GM18502 (cell line): ENCODE measurements at regions not wholly inside any gene's neighbourhood (a gene's known extent, or its start where the extent isn't known, plus 50 kb on each side); places are given as distances from the start of the nearest gene placed in this dataset.
"Not testable (repeated sequence)": the region's sequence is repeated elsewhere in the genome, so short reads cannot be mapped to it uniquely, and the experiment has no call there.

Experiments
- ATAC-seq: cut with Tn5 transposase; IDR thresholded peaks from one replicate; pipeline ENCODE4 v1.9.1; 2021; ENCODE audit warnings: mild to moderate bottlenecking; ENCODE audit not compliant: unreplicated experiment, poor library complexity

DNA sequence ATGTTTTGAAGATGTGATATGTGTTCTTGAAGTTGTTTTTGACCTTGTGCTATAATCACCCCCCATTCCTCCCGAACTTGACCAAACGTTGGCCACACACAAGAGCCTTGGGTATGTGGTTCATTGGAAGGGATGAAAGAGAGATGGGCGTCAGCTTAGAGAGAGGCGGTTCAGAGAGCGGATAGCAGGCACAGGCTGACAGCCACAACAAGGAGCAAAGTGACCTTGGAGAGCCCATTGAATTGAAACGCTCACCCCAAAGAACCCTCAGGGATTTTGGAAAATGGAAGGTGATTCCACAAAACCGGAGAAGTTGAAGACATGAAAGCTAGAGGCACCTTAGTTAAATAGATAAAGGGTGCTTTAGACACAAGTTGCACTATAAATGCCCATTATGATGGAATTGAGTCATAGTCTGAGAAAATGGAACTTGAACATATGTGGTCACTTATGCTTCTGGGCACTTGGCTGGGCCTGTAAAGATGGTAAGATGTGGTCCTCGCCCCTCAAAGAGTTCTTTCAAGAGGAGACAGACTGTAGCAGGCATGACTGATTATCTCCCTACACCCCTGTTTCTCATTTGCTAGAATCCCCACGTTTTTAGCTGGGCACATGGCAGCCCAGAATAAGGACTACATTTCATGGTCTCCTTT is 188.5 kb upstream of the HAAO start:
- no peak for ATAC-seq

GRCh38 chr2:42979870-42980763 is 187.7 kb upstream of the HAAO start:
- no peak for ATAC-seq

- ATAC-seq = no peak
Measured at GRCh38 chr2:42979416-42979869, 187.1 kb upstream of the HAAO start.

- ATAC-seq = no peak
Measured at GRCh38 chr2:42978887-42979415, 186.6 kb upstream of the HAAO start.

DNA sequence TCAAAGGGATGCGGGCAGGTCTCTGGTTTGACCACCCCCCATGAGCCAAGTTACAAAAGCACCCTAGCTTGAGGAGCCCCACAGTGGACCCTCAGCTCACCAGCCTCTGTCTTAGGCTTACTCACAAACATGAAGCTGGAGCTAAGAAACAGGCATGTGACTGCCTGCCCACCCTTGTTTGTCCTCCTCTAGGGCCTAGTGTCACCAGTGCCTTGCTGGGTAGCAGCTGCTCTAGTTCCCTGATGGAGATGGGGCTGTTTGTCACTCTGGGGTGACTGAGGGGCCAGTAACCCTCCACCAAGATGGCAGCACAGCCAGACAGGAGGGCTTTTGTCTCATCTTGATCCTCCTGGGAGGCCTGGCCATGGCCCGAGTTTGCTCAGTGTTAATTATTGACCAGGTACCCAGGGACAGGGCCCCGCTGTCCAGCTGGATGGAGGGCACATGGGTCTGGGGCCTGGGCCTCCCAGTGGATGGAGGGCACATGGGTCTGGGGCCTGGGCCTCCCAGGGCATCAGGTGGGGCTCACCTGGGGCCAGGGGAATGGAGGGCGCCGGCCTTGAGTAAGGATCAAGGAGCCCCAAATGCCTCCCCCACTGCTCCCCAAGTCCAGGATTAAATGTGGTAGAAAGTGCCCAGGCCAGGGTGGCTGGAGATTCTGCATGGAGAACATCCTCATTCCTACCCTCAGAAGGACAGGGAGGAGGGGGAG is 185.9 kb upstream of the HAAO start:
- no peak for ATAC-seq

- no peak for ATAC-seq
Measured at GRCh38 chr2:42977270-42978174, 185.1 kb upstream of the HAAO start.

DNA sequence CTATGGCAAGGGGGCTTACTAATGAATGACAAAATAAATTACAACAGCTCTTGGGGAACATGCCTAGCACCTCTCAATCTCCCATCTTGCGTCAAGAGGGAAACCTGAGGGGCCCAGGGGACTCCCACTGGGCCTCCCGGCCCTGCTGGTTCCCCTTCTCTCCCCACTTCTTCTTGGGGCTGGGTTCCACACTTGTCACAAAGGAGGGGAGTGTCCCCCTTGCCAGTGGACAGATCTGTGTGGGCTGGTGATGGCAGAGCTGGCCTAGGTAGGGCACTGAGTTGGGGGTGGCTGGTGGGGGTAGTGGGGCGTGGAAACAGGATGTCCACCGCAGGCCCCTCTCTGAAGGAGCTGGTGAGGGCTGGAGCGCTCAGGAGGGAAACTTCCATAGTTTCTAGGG is 184.0 kb upstream of the HAAO start:
- ATAC-seq = no peak

DNA sequence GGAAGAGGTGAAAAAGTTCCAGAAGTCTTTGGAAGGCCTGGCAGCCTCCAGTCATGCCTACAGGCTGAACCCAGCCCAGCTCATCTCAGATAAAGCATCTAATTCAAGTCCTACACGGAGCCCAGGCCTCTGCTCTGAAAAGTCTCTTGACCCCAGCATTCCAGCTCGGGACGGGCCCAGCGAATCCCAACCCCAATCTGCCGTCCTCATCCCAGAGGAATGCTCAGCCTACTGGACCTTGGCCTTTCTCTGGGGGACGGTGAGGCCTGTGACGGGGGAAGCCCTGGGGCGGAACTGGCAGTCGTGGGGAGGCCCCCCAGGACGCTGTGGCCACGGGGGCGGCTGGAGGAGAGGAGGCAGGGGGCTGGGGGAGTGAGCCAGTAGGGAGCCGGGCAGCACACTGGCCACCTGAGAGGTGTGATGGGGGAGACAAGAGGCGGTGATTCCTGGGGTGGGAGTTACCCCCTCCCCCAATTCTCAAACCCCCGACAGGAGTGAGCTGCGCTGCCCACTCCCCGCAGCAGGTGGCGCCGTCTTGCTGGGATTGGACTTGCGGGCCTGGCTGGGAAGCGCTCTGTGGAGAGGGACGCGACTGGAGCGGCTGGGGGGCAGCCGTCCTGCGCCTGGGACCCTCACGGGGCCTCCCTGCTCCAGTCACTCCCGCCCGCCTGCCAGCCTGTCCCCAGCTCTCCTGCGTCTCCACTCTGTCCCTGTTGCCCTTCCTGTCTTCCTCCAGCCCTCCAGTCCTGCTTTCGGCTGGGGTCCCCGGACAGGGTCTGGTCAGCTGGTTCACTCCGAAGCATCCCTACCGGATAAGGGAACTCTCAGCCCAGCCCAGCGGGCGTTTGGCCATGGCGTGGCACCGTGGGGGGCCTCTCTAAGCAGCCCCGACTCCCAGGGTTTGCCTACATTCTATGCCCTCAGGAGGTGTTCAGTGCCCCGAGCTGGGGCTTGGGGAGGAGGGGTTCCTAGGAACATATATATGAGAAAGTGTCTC is 182.6 kb upstream of the HAAO start:
- ATAC-seq = no peak

- no peak for ATAC-seq
Measured at GRCh38 chr2:42974169-42974720, 181.9 kb upstream of the HAAO start.

DNA sequence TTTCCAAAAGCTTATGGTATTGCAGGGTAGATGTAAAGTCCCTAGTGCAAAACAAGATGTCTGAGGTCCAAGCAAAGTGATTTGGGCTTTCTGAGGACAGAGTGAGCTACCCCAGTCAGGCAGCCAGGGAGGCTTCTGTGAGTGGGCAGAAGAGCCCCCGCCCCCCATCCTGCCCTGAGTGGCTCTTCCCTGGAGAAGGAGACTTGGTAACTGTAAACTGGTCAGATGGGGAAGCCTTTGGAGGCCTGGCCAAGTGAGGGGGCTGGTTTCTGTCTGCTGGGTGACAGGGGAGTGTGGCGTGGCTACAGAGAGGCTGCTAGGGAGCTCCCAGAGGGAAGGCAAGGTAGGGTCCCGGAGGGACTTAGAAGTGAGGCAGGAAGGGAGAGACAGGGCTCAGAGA is 181.3 kb upstream of the HAAO start:
- ATAC-seq = no peak

GRCh38 chr2:42972933-42973516 is 180.6 kb upstream of the HAAO start:
- not testable (repeated sequence) for ATAC-seq

DNA sequence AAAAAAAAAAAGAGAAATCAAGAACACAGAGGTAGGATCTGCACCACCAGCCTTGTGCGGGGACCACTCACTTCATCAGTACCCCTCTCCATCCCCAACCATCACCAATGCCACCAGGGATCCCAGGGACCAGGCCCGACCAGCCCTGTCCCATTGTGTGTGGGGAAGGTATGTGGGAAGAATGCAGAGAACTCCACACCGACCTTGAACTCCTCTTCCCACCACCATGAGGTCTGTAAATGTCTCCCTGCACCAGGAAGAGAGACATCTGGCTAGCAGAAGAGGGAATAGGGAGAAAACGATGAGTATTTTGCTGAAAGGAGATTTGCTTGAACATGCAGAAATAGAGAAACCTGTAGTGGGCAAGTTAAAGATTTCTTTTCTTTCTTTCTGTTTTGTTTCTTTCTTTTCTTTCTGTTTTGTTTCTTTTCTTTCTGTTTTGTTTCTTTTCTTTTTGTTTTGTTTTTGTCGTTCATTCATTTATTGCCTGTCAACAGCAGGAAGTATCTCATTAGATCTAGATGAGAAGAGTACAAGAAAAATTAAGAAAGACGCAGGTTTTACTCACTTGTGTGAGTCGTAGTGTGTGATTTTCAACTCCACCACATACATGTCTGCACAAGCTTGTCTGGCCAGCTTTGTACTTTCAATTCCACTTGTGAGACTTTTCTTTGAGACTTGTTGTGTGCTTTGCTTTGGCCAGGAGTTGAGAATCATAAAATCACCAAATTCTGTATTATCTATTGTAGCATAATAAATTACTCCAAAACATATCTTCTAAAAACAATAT is 179.8 kb upstream of the HAAO start:
- ATAC-seq = no peak

DNA sequence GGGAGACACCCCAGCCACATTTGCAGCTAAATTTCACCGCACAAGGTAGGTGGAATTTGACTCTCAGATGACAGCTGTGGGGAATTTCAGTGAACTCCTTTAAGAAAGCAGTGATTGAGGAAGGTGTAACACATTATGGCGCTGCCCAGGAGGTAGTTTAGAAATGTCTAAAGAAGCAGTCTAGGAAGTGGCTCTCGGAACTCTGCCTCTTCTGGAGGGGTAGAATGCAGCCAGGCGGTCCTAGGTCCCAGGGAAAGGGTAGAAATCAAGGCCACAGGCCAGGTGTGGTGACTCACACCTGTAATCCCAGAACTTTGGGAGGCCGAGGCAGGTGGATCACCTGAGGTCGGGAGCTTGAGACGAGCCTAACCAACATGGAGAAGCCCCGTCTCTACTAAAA is 179.0 kb upstream of the HAAO start:
- no peak for ATAC-seq

GRCh38 chr2:42970151-42970550 is 177.8 kb upstream of the HAAO start:
- no peak for ATAC-seq

DNA sequence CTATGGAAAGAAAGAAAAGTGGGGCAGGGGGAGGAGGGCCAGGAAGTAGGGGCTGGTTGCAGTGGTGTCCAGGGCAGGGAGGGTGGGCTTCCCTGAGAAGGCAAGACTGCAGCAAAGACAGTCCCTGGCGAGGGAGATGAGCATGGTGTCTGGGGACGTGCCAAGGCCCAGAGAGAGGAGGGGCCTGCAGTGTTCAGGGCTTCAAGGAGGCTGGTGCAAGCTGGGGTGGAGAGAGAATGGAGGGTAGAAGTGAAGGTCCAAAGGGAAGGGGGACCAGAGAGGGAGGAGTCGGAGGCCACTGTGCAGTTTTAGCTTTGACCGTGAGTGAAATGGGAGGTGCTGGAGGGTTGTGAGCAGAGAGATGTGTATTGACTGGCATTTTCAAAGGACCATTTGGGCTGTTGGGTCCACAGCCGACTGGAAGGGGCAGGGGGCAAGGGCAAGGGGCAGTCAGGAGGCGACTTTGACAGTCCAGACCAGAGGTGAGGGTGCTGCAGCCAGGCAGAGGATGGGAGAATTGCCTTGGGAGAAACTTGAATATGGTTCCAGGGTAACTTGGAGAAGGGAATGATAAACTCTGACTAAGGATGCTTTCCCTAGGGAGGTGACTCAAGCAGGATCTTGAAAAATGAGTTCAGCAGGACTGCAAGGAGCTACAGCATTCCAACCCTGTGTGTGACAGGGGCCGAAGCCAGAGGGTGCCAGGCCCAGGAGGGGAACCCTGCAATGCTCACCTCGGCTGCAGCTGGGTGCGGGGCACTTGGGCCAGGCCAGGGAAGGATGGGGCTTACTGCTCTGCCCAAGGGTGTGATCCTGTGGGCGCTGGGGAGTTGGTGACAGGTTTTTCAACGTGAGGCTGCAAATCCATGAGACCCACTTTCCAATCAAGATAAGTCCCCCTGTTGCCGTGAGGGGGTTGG is 177.1 kb upstream of the HAAO start:
- ATAC-seq = no peak

- no peak for ATAC-seq
Measured at GRCh38 chr2:42967959-42968674, 175.7 kb upstream of the HAAO start.
